ENCODE measurements at regions not wholly inside any gene's neighbourhood (a gene's known extent, or its start where the extent isn't known, plus 50 kb on each side); places are given as distances from the start of the nearest gene placed in this dataset.
"Not testable (repeated sequence)": the region's sequence is repeated elsewhere in the genome, so short reads cannot be mapped to it uniquely, and the experiment has no call there.

- no peak for TF ChIP-seq CTCF (IDR thresholded peaks at IDR 0.05; ENCODE audit: low read depth, low read length, missing control alignments)
- no peak overlapping the region for H3K4me3 ChIP-seq (replicated peaks; ENCODE audit: low read depth, low read length)
- DNase-seq (ENCODE audit: extremely low read depth, low read depth): no peak
Measured at GRCh38 chr1:90357995-90358394, 359.1 kb downstream of the BARHL2 start.

- no peak for DNase-seq (ENCODE audit: extremely low read depth, low read depth)
Measured at GRCh38 chr1:90356991-90357390, 360.1 kb downstream of the BARHL2 start.

GRCh38 chr1:90356101-90356500 is 361.0 kb downstream of the BARHL2 start:
- no peak for DNase-seq (ENCODE audit: extremely low read depth, low read depth)
- H3K4me3 ChIP-seq (replicated peaks; ENCODE audit: low read depth, low read length): no peak overlapping the region
- TF ChIP-seq CTCF (IDR thresholded peaks at IDR 0.05; ENCODE audit: low read depth, low read length, missing control alignments): no peak

More at GRCh38 chr1:90356991-90357390, 360.1 kb downstream of the BARHL2 start:
- no peak for TF ChIP-seq CTCF (IDR thresholded peaks at IDR 0.05; ENCODE audit: low read depth, low read length, missing control alignments)
- H3K4me3 ChIP-seq (replicated peaks; ENCODE audit: low read depth, low read length): no peak overlapping the region

- no peak for DNase-seq (ENCODE audit: extremely low read depth, low read depth)
- H3K4me3 ChIP-seq (replicated peaks; ENCODE audit: low read depth, low read length): no peak overlapping the region
- no peak for TF ChIP-seq CTCF (IDR thresholded peaks at IDR 0.05; ENCODE audit: low read depth, low read length, missing control alignments)
Measured at GRCh38 chr1:90354704-90355103, 359.8 kb downstream of the ZNF326 start.

GRCh38 chr1:90351019-90351418 is 356.1 kb downstream of the ZNF326 start:
- no peak for DNase-seq (ENCODE audit: extremely low read depth, low read depth)
- no peak for TF ChIP-seq CTCF (IDR thresholded peaks at IDR 0.05; ENCODE audit: low read depth, low read length, missing control alignments)
- no peak overlapping the region for H3K4me3 ChIP-seq (replicated peaks; ENCODE audit: low read depth, low read length)

- TF ChIP-seq CTCF (IDR thresholded peaks at IDR 0.05; ENCODE audit: low read depth, low read length, missing control alignments): no peak
- no peak for DNase-seq (ENCODE audit: extremely low read depth, low read depth)
- H3K4me3 ChIP-seq (replicated peaks; ENCODE audit: low read depth, low read length): no peak overlapping the region
Measured at GRCh38 chr1:90349510-90349909, 354.6 kb downstream of the ZNF326 start.

GRCh38 chr1:90348934-90349333 is 354.0 kb downstream of the ZNF326 start:
- TF ChIP-seq CTCF (IDR thresholded peaks at IDR 0.05; ENCODE audit: low read depth, low read length, missing control alignments): no peak
- no peak overlapping the region for H3K4me3 ChIP-seq (replicated peaks; ENCODE audit: low read depth, low read length)
- DNase-seq (ENCODE audit: extremely low read depth, low read depth): no peak

GRCh38 chr1:90348459-90348858 is 353.5 kb downstream of the ZNF326 start:
- DNase-seq (ENCODE audit: extremely low read depth, low read depth); H3K4me3 ChIP-seq (replicated peaks; ENCODE audit: low read depth, low read length): not testable (repeated sequence)

All from HFF-Myc (cell line).